IPS-NIHi11 (cell line): ENCODE measurements at regions not wholly inside any gene's neighbourhood (a gene's known extent, or its start where the extent isn't known, plus 50 kb on each side); places are given as distances from the start of the nearest gene placed in this dataset.
"Not testable (repeated sequence)": the region's sequence is repeated elsewhere in the genome, so short reads cannot be mapped to it uniquely, and the experiment has no call there.

ENCODE experiments used
- DNase-seq: peaks from one replicate; pipeline ENCODE4 v3.0.0; 2012; ENCODE audit warnings: mixed read lengths, low spot score

DNA sequence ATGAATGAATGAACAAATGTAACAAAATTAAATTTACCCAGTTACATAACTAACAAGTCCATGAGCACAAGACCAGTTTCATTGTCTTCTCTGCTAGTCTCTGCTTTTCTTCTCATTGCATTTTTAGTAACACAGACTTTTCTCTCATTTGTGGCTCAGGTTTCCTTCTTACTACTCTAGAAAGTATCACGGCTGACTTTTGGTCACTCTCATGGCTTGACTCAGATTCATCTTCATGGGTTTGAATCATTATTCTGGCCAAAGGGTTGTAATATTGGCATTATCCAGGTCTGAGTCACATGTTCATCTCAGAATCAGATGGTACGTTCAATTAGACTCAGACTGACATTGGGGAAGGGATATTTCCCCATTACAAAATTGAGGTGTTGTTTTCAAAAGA is 121.5 kb upstream of the SATB1 start:
- DNase-seq: no peak

DNA sequence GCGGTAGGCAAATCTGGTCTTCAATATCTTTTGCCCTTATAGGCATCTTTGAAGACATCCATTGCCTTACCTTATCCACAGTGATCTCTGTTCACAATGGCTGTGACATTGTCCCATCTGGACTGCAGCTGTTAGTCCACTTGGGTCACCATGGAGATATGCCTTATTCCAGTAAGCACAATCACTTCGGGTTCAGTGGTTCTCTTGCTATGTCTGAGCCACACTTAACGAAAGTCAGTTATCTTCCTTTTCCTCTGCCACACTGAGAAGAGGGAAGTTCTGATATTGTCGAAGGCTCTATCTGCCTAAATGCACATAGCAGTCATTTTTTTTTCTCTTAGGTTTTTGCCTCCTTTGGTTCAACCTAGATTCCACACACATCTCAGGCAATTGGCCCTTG is 119.0 kb upstream of the SATB1 start:
- DNase-seq: no peak

DNA sequence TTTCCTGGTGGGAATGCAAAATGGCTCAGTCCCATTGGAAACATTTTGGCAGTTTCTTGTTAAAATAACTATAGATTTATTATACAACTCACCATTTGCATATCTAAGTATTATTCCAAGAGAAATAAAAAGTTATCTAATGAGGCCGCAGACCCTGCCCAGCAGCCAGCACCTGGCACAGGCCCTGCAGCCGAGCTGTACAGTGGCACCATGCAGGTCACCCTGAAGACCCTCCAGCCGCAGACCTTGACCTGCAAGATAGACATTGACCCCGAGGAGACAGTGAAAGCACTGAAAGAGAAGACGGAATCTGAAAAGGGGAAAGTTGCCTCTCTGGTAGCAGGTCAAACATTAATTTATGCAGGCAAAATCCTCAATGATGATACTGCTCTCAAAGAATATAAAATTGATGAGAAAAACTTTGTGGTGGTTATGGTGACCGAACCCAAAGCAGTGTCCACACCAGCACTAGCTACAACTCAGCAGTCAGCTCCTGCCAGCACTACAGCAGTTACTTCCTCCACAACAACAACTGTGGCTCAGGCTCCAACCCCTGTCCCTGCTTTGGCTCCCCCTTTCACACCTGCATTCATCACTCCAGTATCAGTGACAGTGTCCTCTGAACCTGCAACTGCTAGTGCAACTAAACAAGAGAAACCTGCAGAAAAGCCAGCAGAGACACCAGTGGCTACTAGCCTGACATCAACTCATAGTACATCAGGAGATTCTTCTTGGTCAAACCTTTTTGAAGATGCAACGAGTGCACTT is 113.5 kb upstream of the SATB1 start:
- DNase-seq: no peak

DNA sequence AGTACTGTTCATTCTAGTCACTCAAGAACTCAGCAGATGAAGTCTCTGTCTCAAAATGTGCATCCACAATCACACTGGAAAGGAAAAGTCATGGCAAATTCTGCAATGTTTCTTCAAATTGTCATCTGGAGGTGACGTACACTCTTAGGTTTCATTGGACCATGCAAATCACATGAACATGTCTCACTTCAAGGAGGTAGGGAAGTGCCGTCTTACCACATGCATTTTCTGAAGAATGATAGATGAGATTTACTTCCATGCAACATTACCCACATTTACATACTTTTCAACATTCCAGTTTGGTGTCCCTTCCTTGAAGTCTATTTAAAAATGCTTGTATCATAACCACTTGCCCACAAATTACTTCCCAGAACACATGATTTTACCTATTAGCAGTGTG is 107.9 kb upstream of the SATB1 start:
- no peak for DNase-seq

DNA sequence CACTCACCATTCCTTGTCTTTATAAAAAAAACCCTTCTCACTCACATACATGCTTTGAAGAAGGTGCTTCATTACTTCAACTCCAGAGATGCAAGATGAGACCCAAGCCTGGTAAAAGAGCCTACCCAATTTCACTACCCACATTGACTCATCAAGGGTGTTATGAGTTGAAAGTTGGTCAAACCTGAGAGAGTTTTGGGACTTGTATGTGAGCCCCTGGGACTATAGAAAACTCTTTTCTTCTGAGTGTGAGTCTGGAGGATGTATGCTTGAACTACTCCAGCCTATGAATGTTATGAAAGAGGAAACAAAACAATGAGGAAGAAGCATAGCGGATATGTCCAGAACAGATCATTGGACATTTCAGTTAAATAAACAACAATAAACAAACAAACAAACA is 106.5 kb upstream of the SATB1 start:
- DNase-seq: no peak

DNA sequence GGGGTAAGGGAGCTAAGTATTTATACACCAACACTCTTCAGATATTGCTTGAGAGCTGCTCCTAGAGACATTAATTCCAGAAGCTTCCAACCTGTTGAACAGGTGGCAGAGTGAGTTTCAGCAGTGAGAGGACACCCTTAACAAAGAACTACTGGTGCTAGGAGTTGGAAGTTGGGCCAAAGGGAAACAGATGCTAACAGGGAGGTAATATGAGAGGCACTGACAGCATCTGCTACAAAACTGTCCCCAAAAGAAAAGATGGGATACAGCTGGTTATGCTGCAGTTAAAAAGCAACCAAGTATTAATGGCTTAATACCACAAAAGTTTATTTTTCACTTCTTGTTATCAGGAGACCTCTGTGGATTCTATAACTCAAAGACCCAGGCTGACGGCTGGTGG is 104.5 kb upstream of the SATB1 start:
- DNase-seq: no peak

DNA sequence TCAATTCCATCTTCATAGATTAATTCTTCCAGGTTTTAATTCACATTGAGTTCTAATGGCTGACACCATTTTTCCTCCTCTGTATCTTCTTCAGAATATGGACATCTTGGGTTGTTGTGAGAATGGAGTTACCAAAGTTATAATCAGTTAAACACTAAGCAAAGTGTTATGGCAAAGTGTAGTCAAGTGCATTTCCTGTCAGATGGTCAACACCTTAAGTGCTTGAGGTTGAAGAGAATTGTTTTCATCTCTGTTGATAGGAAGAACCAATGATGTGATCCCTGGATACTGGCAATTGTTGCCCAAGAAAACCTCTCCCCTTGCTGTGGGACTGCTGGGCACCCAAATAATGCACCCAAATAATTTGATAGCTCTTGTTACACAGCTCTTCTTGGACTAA is 102.6 kb upstream of the SATB1 start:
- no peak for DNase-seq

DNA sequence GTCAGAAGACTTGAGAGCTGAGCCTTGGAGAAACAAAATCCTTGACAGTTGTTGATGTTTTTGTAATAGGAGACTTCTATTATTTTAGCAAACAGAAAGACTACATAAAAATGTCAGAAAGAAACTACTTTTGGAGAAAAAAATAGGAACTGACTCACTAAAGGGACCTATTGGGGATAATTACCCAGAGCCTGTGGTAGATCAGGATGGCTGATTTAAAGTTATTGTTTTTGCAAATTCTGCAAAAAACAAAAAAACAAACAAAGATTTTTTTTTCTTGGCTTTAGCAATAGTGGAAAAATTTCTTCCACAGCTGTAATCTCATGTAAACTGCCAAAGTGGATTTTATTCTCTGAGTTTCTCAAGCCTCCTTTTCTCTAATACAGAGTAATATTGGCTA is 101.5 kb upstream of the SATB1 start:
- no peak for DNase-seq

DNA sequence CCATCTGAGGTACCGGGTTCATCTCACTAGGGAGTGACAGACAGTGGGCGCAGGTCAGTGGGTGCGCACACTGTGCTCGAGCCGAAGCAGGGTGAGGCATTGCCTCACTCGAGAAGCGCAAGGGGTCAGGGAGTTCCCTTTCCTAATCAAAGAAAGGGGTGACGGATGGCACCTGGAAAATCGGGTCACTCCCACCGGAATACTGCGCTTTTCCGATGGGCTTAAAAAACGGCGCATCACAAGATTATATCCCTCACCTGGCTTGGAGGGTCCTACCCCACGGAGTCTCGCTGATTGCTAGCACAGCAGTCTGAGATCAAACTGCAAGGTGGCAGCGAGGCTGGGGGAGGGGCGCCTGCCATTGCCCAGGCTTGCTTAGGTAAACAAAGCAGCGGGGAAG is 91.0 kb upstream of the SATB1 start:
- DNase-seq: not testable (repeated sequence)

DNA sequence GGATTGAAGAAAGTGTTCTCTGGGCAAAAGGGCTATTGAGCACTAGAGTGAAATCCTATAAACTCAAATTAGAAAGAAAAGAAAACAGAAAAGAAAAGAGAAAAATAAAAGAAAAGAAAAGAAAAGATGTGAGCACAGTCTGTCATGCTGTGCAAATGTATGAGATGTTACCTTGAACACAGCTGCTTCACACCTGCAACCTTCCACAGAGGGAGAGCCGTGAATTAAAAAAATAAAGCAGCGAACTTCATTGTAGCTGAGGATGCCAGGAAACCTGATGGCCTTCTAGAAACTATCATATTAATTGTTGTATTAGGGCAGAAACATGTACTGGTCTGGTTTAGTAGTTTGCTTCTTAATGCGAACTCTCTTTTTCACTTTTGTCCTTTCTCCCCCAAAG is 88.0 kb upstream of the SATB1 start:
- DNase-seq: no peak

DNA sequence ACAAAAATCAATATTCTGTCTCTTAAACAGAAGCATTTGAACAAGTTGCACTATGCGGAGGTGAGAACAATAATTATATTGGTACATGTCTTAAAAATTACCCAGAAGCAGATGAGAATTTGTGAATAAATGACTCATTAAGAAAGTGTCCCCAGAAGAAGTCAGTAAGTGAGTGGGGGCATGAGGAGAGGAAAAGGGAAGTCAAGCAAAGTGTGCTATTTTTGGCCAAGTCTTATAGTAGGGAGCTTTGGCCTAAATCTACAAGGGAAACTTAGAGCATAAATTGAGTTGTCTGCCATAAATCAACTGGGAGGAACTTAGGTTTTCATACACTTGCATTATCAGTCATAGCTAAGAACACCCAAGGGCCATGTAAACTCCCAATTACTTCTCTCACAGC is 86.9 kb upstream of the SATB1 start:
- DNase-seq: no peak

DNA sequence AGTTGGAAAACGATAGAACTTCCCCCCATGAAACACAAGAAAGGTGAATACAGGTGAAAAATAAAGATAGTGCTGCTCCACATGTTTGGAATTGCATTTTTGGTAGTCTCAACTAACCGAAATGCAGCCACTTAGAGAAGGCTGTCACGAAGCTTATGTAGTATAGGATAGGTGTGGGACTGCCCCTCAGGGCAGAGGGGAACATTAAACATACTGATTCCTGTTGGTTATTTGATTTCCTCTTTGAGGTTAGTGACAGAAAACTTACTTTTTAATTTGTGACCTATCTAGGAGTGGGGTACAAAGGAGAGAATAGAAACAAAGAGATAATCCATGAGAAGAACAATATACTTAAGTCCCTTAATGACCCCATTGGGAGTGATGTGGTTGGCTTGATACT is 85.8 kb upstream of the SATB1 start:
- DNase-seq: no peak

DNA sequence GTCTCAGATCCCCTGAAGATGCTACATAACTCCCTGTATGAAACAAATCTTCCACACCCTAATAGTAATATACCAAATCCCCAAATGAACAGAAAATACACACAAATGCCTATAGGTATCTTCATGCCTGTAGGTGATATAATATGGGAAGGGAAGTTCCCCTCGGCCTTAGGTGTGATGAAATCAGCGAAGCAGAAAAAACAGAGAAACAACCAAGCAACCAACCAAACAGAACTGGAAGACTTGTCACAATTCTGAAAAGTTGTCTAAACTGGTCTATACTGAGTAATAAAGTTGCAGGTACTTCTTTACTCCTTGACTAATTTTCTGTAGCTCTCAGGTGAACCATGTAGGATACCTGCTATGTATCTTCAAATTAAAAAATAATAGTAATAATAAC is 82.2 kb upstream of the SATB1 start:
- no peak for DNase-seq

DNA sequence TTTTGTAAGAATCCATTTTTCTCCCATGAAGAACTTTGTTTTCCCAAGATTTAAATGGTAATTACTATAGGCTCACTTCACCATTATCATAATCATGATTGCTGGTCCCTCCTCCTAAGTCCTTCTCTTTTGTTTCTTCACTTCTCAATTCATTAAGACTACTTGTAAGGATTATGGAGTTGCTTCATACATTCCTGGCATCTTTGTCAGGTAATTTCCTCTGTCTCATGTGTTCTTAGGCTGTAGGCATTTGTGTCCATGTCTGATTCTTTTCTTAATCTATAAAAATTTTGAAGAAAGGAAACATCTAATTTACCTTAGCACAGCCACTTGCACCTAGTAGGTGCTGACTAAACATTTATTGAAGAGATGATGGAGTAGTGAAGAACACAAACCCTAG is 79.9 kb upstream of the SATB1 start:
- DNase-seq: no peak

DNA sequence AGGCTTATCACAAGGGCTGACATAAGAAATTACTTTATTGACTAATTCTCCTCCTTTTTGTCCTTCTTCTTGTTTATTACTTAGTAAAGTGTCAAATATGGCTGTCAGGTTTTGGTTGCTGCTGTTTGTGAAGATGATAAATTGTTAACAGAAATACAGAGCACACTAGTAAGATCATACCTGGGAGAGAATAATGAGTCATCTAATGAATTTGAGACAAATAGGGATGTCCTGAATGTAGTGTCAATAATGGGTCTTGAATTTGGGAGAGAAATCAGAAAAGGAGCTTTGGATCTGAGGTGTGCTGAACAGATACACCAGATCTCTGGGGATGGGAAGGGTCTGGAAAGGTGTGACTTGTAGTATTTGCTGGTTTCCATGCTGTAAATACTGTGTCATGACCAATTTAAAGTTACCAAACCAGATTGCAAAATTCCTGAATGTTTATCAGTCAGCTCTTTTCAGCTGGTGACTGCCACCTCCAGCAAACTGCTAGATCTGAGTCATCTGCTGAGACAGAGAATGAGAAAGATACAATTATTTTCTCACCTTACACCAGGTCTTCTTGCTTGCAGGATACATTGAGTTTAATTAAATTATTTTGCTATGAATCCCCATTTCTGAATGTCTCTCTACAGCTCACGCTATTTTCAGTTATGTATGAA is 76.7 kb upstream of the SATB1 start:
- no peak for DNase-seq

DNA sequence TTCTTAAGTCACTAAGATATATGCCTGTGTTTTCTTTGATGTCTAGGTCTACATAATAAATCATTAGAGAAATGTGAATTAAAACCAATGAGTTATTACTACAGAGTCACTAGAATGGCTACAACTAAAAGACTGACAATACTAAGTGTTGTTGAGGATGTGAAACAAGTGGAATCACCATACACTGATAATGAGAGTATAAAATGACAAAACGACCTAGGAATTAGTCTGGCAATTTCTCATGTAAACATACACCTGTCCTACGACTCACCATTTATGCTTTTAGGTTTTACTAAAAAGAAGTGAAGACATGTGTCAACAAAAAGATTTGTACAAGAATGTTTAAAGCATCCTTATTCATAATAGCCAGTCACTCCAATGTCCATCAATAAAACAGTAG is 75.2 kb upstream of the SATB1 start:
- DNase-seq: no peak

DNA sequence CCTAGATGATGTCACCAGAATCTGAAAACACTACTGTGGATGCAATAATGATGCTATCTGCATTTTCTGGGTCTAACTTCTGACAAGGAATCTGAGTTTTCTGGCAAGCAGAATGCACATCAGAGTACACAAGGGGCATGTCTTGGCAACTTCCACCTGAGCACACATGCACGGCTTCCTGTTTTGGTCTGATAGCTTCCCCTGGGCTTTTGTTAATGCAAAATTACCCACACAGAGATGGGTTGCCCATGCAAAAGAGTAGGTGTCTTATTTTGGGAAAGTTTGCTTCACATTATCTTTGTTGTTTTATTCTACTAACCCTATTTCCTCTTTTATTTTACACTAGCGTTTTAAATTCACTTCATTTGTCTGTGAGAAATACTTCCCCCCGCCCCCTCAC is 74.2 kb upstream of the SATB1 start:
- DNase-seq: no peak

DNA sequence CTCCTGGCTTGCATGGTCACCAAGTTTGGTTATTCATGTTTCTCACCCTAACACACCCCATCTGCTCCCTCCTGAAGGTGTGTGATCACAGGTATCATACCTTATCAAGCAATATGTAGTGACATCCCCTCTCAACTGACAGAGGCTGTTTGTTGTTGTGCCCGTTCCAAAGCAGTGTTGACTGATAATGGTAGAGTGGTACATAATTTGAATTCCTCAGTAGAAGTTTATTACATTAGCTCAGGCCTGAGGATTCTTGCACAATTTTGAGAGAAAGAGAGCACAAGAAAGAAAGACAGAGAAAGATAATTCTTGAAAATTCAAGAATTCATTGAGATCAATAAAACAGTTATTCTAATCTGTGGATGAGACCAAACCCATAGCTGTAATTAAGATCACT is 69.1 kb upstream of the SATB1 start:
- DNase-seq: no peak

DNA sequence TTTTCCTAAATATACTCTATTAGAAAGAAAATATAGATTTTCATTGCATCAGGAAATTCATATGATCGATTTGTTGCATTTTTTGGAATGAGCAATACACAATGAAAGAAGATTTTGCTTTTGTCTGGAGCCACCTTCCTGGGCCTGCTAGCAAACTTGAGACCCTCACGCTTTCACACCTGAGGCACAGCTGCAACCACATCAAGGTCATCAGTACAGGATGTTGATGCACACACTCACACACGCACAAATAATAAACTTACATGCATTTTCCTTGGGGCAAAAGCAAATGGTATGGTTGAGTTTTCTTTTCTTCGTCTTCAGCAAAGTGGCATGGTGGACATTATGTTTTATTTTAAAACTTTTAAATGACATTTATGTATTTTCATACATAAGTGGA is 64.8 kb upstream of the SATB1 start:
- DNase-seq: no peak

DNA sequence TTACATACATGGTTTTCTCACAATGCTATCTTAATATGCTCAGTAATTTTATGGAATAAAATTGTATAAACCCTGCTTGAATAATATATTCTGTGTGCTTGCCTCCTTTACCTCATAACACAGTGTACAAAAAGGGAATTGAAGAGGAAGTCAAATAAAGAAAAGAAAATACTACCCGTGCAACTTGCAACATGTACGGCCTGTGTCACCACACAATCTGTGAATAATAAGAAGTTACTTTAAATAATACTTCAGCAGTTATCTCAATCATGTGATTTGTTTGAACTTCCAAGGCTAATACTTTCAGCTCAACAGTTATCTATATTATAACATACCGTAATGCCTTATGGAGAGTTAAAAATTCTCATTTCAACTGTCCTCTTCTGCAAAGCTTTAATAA is 58.1 kb upstream of the SATB1 start:
- DNase-seq: no peak

DNA sequence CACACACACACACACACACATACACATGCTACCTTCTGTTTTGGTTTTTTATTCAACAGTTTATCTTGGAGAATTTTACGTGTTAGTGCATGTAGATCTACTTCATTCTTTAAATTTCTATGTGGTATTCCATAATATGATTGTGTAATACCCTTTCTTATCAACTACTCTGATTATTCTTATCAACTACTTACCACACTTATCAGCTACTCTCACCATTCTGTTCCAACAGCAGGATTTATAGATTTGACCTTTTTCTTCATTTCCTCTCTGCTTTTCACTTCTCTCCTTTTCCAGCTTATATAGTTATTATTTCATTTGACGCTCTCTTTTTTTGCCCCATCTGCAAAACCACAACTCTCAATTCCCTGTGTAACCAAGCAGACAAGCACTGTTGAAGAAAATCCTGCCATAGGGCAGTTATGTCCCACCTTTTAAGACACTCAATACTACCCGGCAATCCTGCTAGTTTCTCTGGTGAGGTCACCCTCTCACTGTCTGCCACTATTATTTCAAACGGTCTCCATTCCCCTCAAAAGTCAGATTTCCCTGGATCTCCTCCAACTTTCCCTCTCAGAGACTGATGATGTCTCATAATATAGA is 56.9 kb upstream of the SATB1 start:
- no peak for DNase-seq

DNA sequence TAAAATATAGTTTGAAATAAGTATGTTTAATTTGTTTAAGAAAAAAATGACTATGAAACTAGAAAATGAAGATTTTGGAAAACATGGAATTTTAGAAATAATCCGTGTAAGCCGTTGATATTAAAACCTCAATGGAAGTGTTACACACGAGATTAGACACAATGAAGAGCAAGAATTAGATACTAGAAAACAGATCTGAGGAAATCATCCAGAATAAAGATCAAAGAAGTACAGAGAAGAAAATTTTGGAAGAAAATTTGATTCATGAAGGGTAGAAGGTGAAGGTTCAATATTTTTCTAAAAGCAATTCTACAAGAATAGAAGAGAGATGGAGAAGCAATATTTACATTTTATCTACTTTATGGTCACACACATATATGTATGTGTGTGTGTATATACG is 52.5 kb upstream of the SATB1 start:
- no peak for DNase-seq
